Omental fat pad (tissue), 3 donors: ENCODE measurements at regions not wholly inside any gene's neighbourhood (a gene's known extent, or its start where the extent isn't known, plus 50 kb on each side); places are given as distances from the start of the nearest gene placed in this dataset.

Source experiments
- ATAC-seq: fragments of 150-250 bp; one replicate; pipeline ENCODE4 v1.9.1; 2016; ENCODE audit warnings: mild to moderate bottlenecking, moderate library complexity; ENCODE audit not compliant: low FRiP score
- DNase-seq: peaks from one replicate; pipeline ENCODE4 v3.0.0-alpha.2; 2019; ENCODE audit warnings: low spot score
- CTCF ChIP-seq, 3 donors: fragments of 450-650 bp; IDR thresholded peaks; one replicate each; pipeline ENCODE4 v1.5.1; 2016 to 2017; ENCODE audit warnings: antibody characterized with exemption in 3 of 3, mild to moderate bottlenecking in 3 of 3, moderate library complexity in 2 of 3

GRCh38 chr18:27865431-27865830, 311.5 kb downstream of the CDH2 start:
- TF ChIP-seq CTCF (IDR thresholded peaks at IDR 0.05): no peak
- DNase-seq (no peak), ATAC-seq (no peak)

GRCh38 chr18:27863780-27864430, 313.0 kb downstream of the CDH2 start:
- ATAC-seq (no peak), DNase-seq (no peak)
- TF ChIP-seq CTCF (IDR thresholded peaks at IDR 0.05): no peak

GRCh38 chr18:27862041-27862682, 314.8 kb downstream of the CDH2 start:
- DNase-seq (no peak), ATAC-seq (no peak)
- no peak for TF ChIP-seq CTCF (IDR thresholded peaks at IDR 0.05)

- DNase-seq: no peak
- ATAC-seq: no peak
- no peak for TF ChIP-seq CTCF (IDR thresholded peaks at IDR 0.05)
Observed at GRCh38 chr18:27861539-27861938, 315.4 kb downstream of the CDH2 start.

- ATAC-seq (no peak), DNase-seq (no peak)
- TF ChIP-seq CTCF (IDR thresholded peaks at IDR 0.05): no peak
Observed at GRCh38 chr18:27860701-27861107, 316.2 kb downstream of the CDH2 start.

- ATAC-seq (no peak), DNase-seq (no peak)
Observed at GRCh38 chr18:27860011-27860410, 316.9 kb downstream of the CDH2 start.

More at GRCh38 chr18:27860011-27860410, 316.9 kb downstream of the CDH2 start:
- no peak for TF ChIP-seq CTCF (IDR thresholded peaks at IDR 0.05)
